ENCODE measurements at regions not wholly inside any gene's neighbourhood (a gene's known extent, or its start where the extent isn't known, plus 50 kb on each side); places are given as distances from the start of the nearest gene placed in this dataset.

GRCh38 chr9:1373445-1373844, 323.3 kb downstream of the DMRT2 start:
- no peaks in the 10 kb centered on the region for H3K27me3 Mint-ChIP-seq
- ATAC-seq: no peak

DNA sequence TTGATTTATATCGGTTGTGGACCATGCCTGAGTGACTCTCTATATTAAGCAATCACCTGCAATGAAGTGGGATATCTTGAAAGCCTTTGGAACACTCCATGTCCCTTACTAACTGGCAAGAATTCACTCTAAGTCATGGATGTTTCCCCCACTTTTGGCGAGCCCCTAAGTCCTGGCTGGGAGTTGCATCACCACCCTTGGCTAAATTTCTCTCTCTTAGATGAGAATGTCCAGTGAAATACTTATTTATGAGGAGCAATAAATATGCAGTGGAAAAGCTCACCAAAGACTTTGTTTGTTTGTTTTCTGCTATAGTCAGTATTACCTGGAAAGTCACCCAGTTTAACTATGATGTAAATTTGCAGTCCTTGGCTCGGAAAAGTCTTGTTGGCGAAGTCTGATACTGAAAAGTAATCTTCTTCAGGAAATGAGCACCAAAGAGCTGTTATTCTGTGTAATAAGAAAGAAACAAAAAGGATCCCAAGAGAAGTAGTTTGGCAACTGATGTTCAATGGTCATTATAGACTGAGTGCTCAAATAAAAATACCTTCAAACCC, 333.8 kb downstream of the DMRT2 start:
- Mint-ChIP-seq H3K4me3 (no peak overlapping the region), H3K9me3 (no peaks in the 10 kb centered on the region), H3K27me3 (no peaks in the 10 kb centered on the region), H3K4me1 (no peaks in the 10 kb centered on the region), H3K27ac (no peak overlapping the region)
- no peak for DNase-seq
- ATAC-seq: no peak

More at GRCh38 chr9:1373445-1373844, 323.3 kb downstream of the DMRT2 start:
- DNase-seq: no peak
- no peak overlapping the region for H3K4me3 Mint-ChIP-seq
- H3K9me3 Mint-ChIP-seq: no peaks in the 10 kb centered on the region
- H3K4me1 Mint-ChIP-seq: no peaks in the 10 kb centered on the region
- H3K27ac Mint-ChIP-seq: no peak overlapping the region

- no peak for DNase-seq
- no peak for ATAC-seq
- H3K9me3 Mint-ChIP-seq: no peaks in the 10 kb centered on the region
- no peaks in the 10 kb centered on the region for H3K4me1 Mint-ChIP-seq
- H3K4me3 Mint-ChIP-seq: no peak overlapping the region
- no peaks in the 10 kb centered on the region for H3K27me3 Mint-ChIP-seq
- H3K27ac Mint-ChIP-seq: no peak overlapping the region
Observed at GRCh38 chr9:1384816-1385215, 334.7 kb downstream of the DMRT2 start.

DNA sequence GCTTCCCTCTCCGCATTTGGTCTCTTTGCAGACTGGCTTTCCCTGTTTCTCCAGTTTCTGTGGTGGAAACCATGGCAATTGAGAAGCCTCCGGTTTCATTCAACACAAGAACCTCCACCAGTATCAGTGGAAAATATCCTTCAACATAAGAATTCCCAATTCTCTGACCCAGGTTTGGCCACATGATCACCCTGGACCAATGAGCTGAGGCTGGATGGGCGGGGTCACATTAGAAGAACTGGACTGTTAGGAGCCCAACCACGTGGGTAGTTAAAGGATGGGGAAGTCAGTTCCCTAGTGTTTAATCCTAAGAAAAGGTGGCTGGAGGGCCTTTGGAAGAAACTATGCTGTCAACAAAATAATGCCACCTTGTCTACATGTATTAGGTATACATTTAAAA, 336.3 kb downstream of the DMRT2 start:
- no peaks in the 10 kb centered on the region for H3K9me3 Mint-ChIP-seq
- H3K27me3 Mint-ChIP-seq: no peaks in the 10 kb centered on the region
- ATAC-seq (no peak), DNase-seq (no peak)
- H3K4me1 Mint-ChIP-seq: no peaks in the 10 kb centered on the region
- H3K27ac Mint-ChIP-seq: peak overlapping the region in 1 of 2 donors; percentile 57
- H3K4me3 Mint-ChIP-seq: no peak overlapping the region

- Mint-ChIP-seq H3K4me3 (no peak overlapping the region), H3K4me1 (no peaks in the 10 kb centered on the region), H3K27me3 (no peaks in the 10 kb centered on the region), H3K27ac (no peak overlapping the region), H3K9me3 (no peaks in the 10 kb centered on the region)
- ATAC-seq (no peak), DNase-seq (no peak)
Observed at GRCh38 chr9:1388216-1388615, 338.1 kb downstream of the DMRT2 start.

DNA sequence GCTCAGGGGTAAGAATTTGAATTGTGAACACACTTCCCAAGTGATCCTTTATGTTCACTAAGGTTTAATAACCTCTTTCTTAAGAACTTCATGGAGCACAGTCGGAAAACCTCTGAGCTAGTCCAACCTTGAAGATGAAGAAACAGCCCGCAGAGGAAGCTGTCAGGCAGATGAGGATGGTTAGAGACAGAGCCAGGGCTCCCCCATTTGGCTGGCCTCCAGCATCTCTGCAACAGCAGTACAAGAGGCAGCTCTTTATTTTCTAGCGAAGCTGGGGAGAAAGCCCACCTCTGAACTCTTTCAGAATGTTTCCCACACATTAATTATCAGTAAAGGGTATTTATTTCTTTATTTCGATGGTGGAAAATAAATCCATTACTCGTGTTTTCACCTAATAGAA, 350.8 kb downstream of the DMRT2 start:
- no peak for DNase-seq

DNA sequence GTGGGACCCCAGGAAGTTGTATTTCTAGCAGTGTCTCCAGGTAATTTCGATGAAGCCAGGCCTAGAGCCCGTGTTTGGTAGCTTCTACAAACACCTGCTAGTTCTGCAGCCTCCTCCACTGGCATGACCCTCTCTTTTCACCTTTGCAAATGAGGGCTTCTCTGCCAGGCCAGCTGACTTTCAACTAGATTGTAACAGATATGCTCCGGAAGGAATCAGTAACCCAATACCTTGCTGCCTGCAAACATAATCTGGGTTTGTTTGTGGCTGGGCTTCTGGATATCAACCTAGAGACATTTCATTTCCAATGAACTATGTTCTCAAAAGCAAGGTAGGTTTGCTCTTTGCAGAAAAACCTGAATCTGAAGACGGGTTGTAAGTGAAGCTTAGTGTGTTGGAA, 354.8 kb downstream of the DMRT2 start:
- no peak for DNase-seq
- H3K4me1 Mint-ChIP-seq: no peaks in the 10 kb centered on the region
- H3K27me3 Mint-ChIP-seq: peaks cover 7% of the 10 kb centered on the region
- ATAC-seq: no peak
- no peak overlapping the region for H3K4me3 Mint-ChIP-seq
- no peaks in the 10 kb centered on the region for H3K9me3 Mint-ChIP-seq
- no peak overlapping the region for H3K27ac Mint-ChIP-seq

More for the DNA sequence above, 350.8 kb downstream of the DMRT2 start:
- H3K27me3 Mint-ChIP-seq: peaks cover 7% of the 10 kb centered on the region
- no peak for ATAC-seq
- peaks cover 0 to 20% of the 10 kb centered on the region in 2 donors for H3K9me3 Mint-ChIP-seq
- H3K27ac Mint-ChIP-seq: no peak overlapping the region
- no peak overlapping the region for H3K4me3 Mint-ChIP-seq
- no peaks in the 10 kb centered on the region for H3K4me1 Mint-ChIP-seq

DNA sequence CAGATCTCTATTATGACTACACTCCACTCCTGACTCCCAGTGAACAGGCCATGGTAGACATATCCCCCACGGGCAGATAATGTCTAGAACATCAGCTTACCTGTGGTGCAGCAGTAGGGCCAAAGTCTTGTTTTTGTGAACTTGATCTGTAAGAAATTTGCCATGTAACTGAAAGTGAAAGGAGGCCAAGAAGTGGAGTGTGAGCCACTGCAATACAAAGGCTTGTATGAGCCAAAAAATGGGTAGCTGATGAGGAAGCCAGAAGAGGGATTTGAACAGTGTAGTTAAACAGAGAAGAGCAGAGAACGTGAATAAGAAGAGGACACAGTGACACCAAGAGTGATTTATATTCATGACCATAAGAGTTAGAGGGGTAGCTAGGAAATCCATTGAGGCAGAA, 361.7 kb downstream of the DMRT2 start:
- no peak overlapping the region for H3K4me3 Mint-ChIP-seq
- H3K27ac Mint-ChIP-seq: no peak overlapping the region
- no peaks in the 10 kb centered on the region for H3K4me1 Mint-ChIP-seq
- ATAC-seq (no peak), DNase-seq (no peak)
- H3K9me3 Mint-ChIP-seq: no peaks in the 10 kb centered on the region
- H3K27me3 Mint-ChIP-seq: peaks cover 8% of the 10 kb centered on the region

- H3K27me3 Mint-ChIP-seq: peaks cover 8% of the 10 kb centered on the region
- no peak overlapping the region for H3K4me3 Mint-ChIP-seq
- no peak overlapping the region for H3K27ac Mint-ChIP-seq
- ATAC-seq: no peak
- no peaks in the 10 kb centered on the region for H3K4me1 Mint-ChIP-seq
- H3K9me3 Mint-ChIP-seq: no peaks in the 10 kb centered on the region
- no peak for DNase-seq
Observed at GRCh38 chr9:1414711-1415131, 364.6 kb downstream of the DMRT2 start.

DNA sequence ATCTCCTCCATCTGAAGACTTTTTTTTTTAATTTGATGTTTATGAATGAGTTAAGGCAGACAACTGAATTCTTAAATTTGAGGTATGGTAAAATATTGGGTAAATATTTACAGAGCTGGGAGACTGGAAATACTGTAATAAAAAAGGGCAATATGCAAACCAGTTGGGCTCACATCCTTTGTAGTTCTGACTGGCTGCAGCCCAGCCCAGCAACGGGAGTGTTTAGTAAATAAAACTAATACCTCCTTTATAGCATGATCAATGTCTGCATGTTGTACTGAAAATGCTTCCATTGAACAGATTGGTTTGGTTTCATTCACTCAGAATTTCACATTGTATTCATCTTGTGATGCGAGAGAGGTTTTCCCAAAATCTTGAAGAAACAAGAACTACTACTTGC, 365.0 kb downstream of the DMRT2 start:
- Mint-ChIP-seq H3K27me3 (peaks cover 5% of the 10 kb centered on the region), H3K4me1 (no peaks in the 10 kb centered on the region), H3K4me3 (no peak overlapping the region), H3K9me3 (no peaks in the 10 kb centered on the region), H3K27ac (no peak overlapping the region)
- no peak for DNase-seq
- no peak for ATAC-seq

DNA sequence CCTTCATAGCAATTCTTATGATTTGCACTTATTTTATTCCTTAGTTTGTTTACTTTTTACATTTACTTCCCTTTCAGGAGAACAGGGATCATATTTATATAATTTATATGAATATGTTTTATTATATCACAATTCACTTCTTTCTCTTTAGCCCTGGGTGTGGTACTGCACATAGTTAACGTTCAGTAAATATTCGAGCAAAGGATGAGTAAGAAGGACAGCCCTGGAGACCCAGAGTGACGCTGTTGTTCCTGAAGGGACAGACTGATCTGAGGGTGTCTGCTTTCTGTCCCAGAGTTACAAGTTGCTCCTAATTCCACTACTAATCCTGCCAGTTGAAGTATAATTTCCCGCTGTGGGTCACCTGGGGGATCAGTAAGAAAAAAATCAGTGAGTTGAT, 366.1 kb downstream of the DMRT2 start:
- ATAC-seq: no peak
- Mint-ChIP-seq H3K9me3 (peaks cover 0 to 1% of the 10 kb centered on the region in 2 donors), H3K4me3 (no peak overlapping the region), H3K27me3 (no peaks in the 10 kb centered on the region), H3K4me1 (no peaks in the 10 kb centered on the region), H3K27ac (no peak overlapping the region)
- DNase-seq: no peak

GRCh38 chr9:1421436-1421835, 371.3 kb downstream of the DMRT2 start:
- H3K9me3 Mint-ChIP-seq: peaks cover 0 to 14% of the 10 kb centered on the region in 2 donors
- no peak for ATAC-seq
- H3K4me1 Mint-ChIP-seq: no peaks in the 10 kb centered on the region
- H3K27me3 Mint-ChIP-seq: peaks cover 5% of the 10 kb centered on the region
- DNase-seq: no peak
- no peak overlapping the region for H3K27ac Mint-ChIP-seq
- H3K4me3 Mint-ChIP-seq: no peak overlapping the region

GRCh38 chr9:1427875-1428274, 377.7 kb downstream of the DMRT2 start:
- peaks cover 5% of the 10 kb centered on the region for H3K27me3 Mint-ChIP-seq
- H3K4me1 Mint-ChIP-seq: no peaks in the 10 kb centered on the region
- H3K27ac Mint-ChIP-seq: no peak overlapping the region
- no peak for ATAC-seq
- peaks cover 0 to 8% of the 10 kb centered on the region in 2 donors for H3K9me3 Mint-ChIP-seq
- no peak for DNase-seq
- no peak overlapping the region for H3K4me3 Mint-ChIP-seq

DNA sequence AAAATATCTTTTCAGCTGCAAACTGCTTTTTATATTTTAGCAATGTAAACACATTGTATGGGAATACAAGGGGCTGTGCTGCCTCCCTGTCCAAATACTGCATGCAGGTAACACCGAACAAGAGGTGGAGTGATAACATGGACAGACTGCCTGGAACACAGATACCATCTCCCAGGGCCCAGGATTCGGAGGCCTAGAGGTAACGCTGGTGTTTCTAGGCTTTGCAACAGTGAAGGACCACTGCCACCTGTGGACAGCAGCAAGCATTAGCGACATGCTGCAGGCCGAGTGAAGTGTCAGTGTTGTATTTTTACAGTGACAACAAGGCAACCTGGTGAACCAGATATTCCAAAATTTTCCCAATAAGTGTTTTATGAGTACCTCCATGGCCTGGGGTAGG, 379.1 kb downstream of the DMRT2 start:
- Mint-ChIP-seq H3K27ac (no peak overlapping the region), H3K27me3 (no peaks in the 10 kb centered on the region), H3K4me1 (no peaks in the 10 kb centered on the region), H3K4me3 (no peak overlapping the region), H3K9me3 (no peaks in the 10 kb centered on the region)
- no peak for ATAC-seq
- DNase-seq: no peak

- no peaks in the 10 kb centered on the region for H3K27me3 Mint-ChIP-seq
- H3K4me1 Mint-ChIP-seq: no peaks in the 10 kb centered on the region
- H3K4me3 Mint-ChIP-seq: no peak overlapping the region
- no peaks in the 10 kb centered on the region for H3K9me3 Mint-ChIP-seq
- DNase-seq (no peak), ATAC-seq (no peak)
- H3K27ac Mint-ChIP-seq: no peak overlapping the region
Observed at GRCh38 chr9:1431461-1431860, 381.3 kb downstream of the DMRT2 start.

- Mint-ChIP-seq H3K9me3 (no peaks in the 10 kb centered on the region), H3K27ac (no peak overlapping the region), H3K4me3 (no peak overlapping the region), H3K4me1 (no peaks in the 10 kb centered on the region), H3K27me3 (no peaks in the 10 kb centered on the region)
- ATAC-seq: no peak
- DNase-seq: no peak
Observed at GRCh38 chr9:1434052-1434767, 384.1 kb downstream of the DMRT2 start.

- Mint-ChIP-seq H3K4me1 (no peaks in the 10 kb centered on the region), H3K4me3 (no peak overlapping the region), H3K27me3 (no peaks in the 10 kb centered on the region), H3K9me3 (no peaks in the 10 kb centered on the region), H3K27ac (no peak overlapping the region)
- ATAC-seq (no peak), DNase-seq (no peak)
Observed at GRCh38 chr9:1434811-1435210, 384.7 kb downstream of the DMRT2 start.
